Fibroblast of villous mesenchyme (primary cell): ENCODE measurements at regions not wholly inside any gene's neighbourhood (a gene's known extent, or its start where the extent isn't known, plus 50 kb on each side); places are given as distances from the start of the nearest gene placed in this dataset.

Experiments
- DNase-seq: peaks from one replicate; pipeline ENCODE4 v3.0.0-alpha.2; 2010; ENCODE audit warnings: low read depth
- H3K4me3 ChIP-seq: 2 replicates; pipeline ENCODE4 v1.5.1; 2011; ENCODE audit warnings: low read depth, mild to moderate bottlenecking, low read length
- TF ChIP-seq, protein P1 (sequence below): IDR thresholded peaks from 2 replicates; pipeline ENCODE4 v1.5.1; 2012; ENCODE audit warnings: low read depth, mild to moderate bottlenecking, low read length; ENCODE audit not compliant: insufficient read depth

DNA sequence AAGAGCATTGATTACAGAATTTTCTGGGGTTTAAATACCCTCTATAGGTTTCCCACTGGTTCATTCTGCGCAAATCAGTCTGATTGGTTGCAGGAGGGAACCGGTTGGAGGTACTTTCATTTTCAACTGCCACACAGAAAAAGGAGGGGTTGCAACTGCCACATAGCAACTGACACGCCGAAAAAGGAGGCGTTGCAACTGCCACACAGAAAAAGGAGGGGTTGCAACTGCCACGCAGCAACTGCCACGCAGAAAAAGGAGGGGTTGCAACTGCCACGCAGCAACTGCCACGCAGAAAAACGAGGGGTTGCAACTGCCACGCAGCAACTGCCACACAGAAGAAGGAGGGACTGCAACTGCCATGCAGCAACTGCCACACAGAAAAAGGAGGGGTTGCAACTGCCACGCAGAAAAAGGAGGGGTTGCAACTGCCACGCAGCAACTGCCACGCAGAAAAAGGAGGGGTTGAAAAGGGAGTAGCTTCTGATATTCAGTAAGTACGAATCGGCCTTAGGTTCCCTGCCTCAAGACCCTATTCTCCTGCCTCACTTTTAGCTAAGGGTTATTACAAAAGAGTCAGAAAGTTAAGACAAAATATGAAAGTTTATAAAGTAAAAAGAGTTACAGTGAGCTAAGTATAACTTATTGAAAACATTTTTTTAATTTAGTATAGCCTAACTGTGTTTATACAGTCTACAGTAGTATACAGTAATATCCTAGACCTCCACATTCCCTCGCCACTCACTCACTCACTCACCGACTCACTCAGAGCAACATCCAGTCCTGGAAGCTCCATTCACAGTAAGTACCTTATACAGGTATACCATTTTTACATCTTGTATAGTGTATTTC, 431.8 kb downstream of the KCTD8 start:
- TF ChIP-seq, protein P1, sequence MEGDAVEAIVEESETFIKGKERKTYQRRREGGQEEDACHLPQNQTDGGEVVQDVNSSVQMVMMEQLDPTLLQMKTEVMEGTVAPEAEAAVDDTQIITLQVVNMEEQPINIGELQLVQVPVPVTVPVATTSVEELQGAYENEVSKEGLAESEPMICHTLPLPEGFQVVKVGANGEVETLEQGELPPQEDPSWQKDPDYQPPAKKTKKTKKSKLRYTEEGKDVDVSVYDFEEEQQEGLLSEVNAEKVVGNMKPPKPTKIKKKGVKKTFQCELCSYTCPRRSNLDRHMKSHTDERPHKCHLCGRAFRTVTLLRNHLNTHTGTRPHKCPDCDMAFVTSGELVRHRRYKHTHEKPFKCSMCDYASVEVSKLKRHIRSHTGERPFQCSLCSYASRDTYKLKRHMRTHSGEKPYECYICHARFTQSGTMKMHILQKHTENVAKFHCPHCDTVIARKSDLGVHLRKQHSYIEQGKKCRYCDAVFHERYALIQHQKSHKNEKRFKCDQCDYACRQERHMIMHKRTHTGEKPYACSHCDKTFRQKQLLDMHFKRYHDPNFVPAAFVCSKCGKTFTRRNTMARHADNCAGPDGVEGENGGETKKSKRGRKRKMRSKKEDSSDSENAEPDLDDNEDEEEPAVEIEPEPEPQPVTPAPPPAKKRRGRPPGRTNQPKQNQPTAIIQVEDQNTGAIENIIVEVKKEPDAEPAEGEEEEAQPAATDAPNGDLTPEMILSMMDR: no peak
- H3K4me3 ChIP-seq: peak overlapping the region; percentile 10
- DNase-seq: peak; percentile 7

DNA sequence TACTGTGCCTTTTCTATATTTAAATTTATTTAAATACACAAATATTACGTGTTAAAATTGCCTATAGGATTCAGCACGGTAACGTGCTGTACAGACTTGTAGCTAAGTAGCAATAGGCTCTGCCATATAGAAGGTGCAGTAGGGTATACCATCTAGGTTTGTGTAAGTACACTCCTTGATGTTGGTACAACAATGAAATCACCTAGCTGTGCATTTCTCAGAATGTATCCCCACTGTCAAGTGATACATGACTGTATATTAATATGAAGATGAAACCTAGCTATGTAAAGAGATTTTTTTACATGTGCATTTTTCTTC, 431.2 kb downstream of the KCTD8 start:
- peak overlapping the region; percentile 7 for H3K4me3 ChIP-seq
- TF ChIP-seq, protein P1: no peak
- no peak for DNase-seq

DNA sequence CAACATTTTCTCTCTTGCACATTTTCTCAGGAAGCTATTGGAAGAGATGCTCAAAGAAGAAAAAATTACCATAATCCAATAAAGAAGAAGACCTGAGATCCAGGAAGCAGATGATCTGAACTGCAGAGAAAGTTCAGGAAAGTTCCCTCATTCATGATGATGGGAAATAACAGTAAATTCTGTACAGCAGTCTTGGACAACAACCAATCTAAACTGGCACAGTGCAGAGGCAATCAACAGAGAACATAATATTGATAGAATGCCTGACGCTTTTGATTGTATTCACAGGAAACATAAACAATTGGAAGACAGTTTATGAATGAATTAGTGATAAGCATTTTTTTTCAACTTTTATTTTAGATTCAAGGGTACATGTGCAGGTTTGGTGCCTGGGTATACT, 428.9 kb downstream of the KCTD8 start:
- TF ChIP-seq, protein P1: no peak
- no peak for DNase-seq
- H3K4me3 ChIP-seq: no peak overlapping the region

DNA sequence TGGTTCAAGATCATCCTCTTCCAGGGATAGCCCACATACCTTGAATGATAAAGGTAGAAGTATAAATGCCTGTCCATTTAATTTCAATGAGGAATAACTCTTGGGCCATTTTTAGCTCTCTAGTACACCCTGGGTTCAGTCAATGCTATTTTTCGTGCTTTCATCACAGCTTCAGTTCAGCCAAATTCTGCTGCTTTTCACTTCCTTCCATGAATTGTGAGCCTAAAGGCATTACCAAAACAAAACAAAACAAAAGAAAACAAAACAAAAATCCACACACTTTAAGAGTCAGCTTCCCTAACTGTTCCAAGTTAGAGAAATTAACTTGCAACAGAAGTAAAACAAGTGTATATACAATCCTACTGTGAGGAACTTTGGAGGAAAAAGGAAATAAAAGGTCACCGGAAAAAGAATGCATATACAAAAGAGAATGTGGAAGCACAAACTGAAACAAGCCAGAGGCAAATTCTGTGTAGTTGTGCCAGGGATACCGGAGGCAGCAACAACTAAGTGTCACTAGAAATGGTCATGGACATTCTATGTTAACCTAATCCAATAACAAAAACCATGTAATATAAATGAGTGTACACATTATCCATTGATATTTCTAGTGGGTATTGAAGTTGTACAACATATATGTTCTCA, 423.1 kb downstream of the KCTD8 start:
- H3K4me3 ChIP-seq: no peak overlapping the region
- peak; percentile 13 for DNase-seq
- TF ChIP-seq, protein P1: no peak

DNA sequence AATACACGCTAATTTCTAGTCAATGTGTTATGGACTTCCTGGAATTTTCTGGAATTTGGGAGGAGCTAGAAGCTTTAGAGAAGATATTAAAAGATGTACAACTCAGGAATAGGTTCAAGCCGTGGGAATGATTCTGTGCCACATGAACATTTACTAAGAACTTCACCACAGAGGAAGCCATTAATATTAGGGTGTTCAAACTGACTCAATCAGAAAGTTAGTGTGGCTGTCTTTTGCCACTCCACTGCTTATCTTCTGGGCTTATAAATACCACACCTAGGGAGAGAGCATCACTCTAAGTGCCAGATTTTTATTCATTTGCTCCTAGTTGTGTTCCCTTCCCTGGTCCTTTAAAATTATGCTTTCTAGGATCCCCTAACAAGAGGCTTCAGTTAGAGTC, 409.8 kb downstream of the KCTD8 start:
- DNase-seq: no peak
- no peak overlapping the region for H3K4me3 ChIP-seq
- TF ChIP-seq, protein P1: no peak

DNA sequence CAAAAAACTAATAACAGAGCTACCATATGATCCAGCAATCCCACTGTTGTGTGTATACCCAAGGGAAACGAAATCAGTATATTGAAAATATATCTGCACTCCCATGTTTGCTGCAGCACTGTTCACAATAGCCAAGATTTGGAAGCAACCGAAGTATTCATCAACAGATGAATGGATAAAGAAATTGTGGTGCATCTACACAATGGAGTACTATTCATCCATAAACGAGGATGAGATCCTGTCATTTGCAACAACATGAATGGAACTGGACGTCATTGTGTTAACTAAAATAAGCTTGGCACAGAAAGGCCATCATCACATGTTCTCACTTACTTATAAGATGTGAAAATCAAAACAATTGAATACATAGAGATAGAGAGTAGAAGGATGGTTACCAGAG, 402.1 kb downstream of the KCTD8 start:
- DNase-seq: no peak
- TF ChIP-seq, protein P1: no peak
- H3K4me3 ChIP-seq: no peak overlapping the region

DNA sequence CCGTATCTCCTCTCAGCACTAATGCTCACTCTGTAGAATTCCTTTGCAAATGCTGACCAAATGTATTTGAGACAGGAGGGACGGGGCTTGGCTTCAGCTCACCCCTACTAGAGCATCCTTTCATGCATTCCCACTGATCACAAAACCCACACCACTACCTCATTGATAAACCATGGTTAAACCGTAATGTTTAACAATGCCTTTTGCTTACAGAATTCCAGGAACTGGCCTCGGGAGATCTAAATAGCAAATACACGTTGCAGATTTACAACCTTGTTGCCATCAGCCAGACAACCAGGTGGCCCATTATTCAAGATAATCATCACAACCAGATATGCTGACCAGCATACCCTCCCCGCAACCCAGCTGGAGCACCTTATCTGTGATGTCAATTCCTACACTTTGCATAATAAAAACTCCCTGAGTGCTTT, 391.9 kb downstream of the KCTD8 start:
- no peak for DNase-seq
- H3K4me3 ChIP-seq: no peak overlapping the region
- TF ChIP-seq, protein P1: no peak
